HepG2 (cell line): ENCODE measurements at regions not wholly inside any gene's neighbourhood (a gene's known extent, or its start where the extent isn't known, plus 50 kb on each side); places are given as distances from the start of the nearest gene placed in this dataset.

ENCODE experiments used
- AHDC1 ChIP-seq: sonication (generic); formaldehyde crosslinking; IDR thresholded peaks from 2 replicates; pipeline ENCODE4 v1.5.1; 2020; ENCODE audit warnings: mild to moderate bottlenecking, missing genetic modification reagents, borderline replicate concordance
- ATF1 ChIP-seq: IDR thresholded peaks from 2 replicates; pipeline ENCODE4 v1.6.1; 2016; ENCODE audit warnings: mild to moderate bottlenecking, control low read depth
- CHD2 ChIP-seq: IDR thresholded peaks from 2 replicates; pipeline ENCODE4 v1.6.1; 2011; ENCODE audit warnings: low read depth, low read length, improper control_type of control experiment
- ETV6 ChIP-seq: sonication (generic); formaldehyde crosslinking; conservative IDR thresholded peaks from 2 replicates; pipeline ENCODE4 v1.4.0; 2020; ENCODE audit warnings: missing genetic modification reagents
- EZH2 ChIP-seq: conservative IDR thresholded peaks from 2 replicates; pipeline ENCODE4 v1.6.1; 2012; ENCODE audit warnings: mild to moderate bottlenecking, low read depth, low read length, moderate library complexity
- HNRNPL ChIP-seq: fragments of 200-400 bp; formaldehyde crosslinking; IDR thresholded peaks from 2 replicates; pipeline ENCODE4 v1.6.1; 2017; ENCODE audit warnings: mild to moderate bottlenecking, low read depth, low read length
- MXD4 ChIP-seq: IDR thresholded peaks from 2 replicates; pipeline ENCODE4 v1.6.1; 2016; ENCODE audit warnings: mild to moderate bottlenecking, missing biosample characterization, missing genetic modification reagents
- TARDBP ChIP-seq: sonication (generic); formaldehyde crosslinking; IDR thresholded peaks from 2 replicates; pipeline ENCODE4 v1.8.0; 2022; ENCODE audit warnings: mild to moderate bottlenecking, missing genetic modification reagents
- XBP1 ChIP-seq: sonication (generic); formaldehyde crosslinking; IDR thresholded peaks from 2 replicates; pipeline ENCODE4 v1.5.0; 2020; ENCODE audit warnings: missing genetic modification reagents
- ZBTB21 ChIP-seq: sonication (generic); formaldehyde crosslinking; IDR thresholded peaks from 2 replicates; pipeline ENCODE4 v1.4.0; 2020; ENCODE audit warnings: missing genetic modification reagents
- ZFP36 ChIP-seq: fragments of 150-350 bp; IDR thresholded peaks from 2 replicates; pipeline ENCODE4 v1.6.1; 2018; ENCODE audit warnings: borderline replicate concordance, low read length, low read depth; ENCODE audit not compliant: partially characterized antibody
- TF ChIP-seq, protein P1 (sequence below): sonication (generic); formaldehyde crosslinking; IDR thresholded peaks from 2 replicates; pipeline ENCODE4 v1.5.0; 2020; ENCODE audit warnings: mild to moderate bottlenecking, missing genetic modification reagents, moderate library complexity
- TF ChIP-seq, protein P2 (sequence below): sonication (generic); formaldehyde crosslinking; IDR thresholded peaks from 2 replicates; pipeline ENCODE4 v1.5.0; 2020; ENCODE audit warnings: mild to moderate bottlenecking, missing genetic modification reagents

- TF ChIP-seq ZFP36: no peak
- no peak for TF ChIP-seq AHDC1 (CRISPR knock-in tag)
- no peak for TF ChIP-seq CHD2
- TF ChIP-seq ETV6 (CRISPR knock-in tag): no peak
- no peak for TF ChIP-seq ZBTB21 (CRISPR knock-in tag)
- no peak for TF ChIP-seq XBP1 (CRISPR knock-in tag)
- TF ChIP-seq, protein P1, sequence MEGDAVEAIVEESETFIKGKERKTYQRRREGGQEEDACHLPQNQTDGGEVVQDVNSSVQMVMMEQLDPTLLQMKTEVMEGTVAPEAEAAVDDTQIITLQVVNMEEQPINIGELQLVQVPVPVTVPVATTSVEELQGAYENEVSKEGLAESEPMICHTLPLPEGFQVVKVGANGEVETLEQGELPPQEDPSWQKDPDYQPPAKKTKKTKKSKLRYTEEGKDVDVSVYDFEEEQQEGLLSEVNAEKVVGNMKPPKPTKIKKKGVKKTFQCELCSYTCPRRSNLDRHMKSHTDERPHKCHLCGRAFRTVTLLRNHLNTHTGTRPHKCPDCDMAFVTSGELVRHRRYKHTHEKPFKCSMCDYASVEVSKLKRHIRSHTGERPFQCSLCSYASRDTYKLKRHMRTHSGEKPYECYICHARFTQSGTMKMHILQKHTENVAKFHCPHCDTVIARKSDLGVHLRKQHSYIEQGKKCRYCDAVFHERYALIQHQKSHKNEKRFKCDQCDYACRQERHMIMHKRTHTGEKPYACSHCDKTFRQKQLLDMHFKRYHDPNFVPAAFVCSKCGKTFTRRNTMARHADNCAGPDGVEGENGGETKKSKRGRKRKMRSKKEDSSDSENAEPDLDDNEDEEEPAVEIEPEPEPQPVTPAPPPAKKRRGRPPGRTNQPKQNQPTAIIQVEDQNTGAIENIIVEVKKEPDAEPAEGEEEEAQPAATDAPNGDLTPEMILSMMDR (CRISPR knock-in tag): no peak
- TF ChIP-seq ATF1 (CRISPR knock-in tag): no peak
- TF ChIP-seq, protein P2, sequence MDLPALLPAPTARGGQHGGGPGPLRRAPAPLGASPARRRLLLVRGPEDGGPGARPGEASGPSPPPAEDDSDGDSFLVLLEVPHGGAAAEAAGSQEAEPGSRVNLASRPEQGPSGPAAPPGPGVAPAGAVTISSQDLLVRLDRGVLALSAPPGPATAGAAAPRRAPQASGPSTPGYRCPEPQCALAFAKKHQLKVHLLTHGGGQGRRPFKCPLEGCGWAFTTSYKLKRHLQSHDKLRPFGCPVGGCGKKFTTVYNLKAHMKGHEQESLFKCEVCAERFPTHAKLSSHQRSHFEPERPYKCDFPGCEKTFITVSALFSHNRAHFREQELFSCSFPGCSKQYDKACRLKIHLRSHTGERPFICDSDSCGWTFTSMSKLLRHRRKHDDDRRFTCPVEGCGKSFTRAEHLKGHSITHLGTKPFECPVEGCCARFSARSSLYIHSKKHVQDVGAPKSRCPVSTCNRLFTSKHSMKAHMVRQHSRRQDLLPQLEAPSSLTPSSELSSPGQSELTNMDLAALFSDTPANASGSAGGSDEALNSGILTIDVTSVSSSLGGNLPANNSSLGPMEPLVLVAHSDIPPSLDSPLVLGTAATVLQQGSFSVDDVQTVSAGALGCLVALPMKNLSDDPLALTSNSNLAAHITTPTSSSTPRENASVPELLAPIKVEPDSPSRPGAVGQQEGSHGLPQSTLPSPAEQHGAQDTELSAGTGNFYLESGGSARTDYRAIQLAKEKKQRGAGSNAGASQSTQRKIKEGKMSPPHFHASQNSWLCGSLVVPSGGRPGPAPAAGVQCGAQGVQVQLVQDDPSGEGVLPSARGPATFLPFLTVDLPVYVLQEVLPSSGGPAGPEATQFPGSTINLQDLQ (CRISPR knock-in tag): no peak
- TF ChIP-seq TARDBP (CRISPR knock-in tag): no peak
- no peak for TF ChIP-seq HNRNPL
- no peak for TF ChIP-seq EZH2
- no peak for TF ChIP-seq MXD4 (CRISPR knock-in tag)
Measured at GRCh38 chr12:31900271-31900670, 58.9 kb upstream of the RESF1 start.
